Loucy (cell line): ENCODE measurements at regions not wholly inside any gene's neighbourhood (a gene's known extent, or its start where the extent isn't known, plus 50 kb on each side); places are given as distances from the start of the nearest gene placed in this dataset.

ENCODE experiments used
- H2AFZ ChIP-seq: fragments of 200-600 bp; sonication (generic); 2 replicates; pipeline ENCODE4 v1.6.0; 2016; ENCODE audit warnings: antibody characterized with exemption, mild to moderate bottlenecking, low read length, moderate library complexity
- H3F3A ChIP-seq: fragments of 200-600 bp; 2 replicates; pipeline ENCODE4 v1.6.0; 2016; ENCODE audit warnings: antibody characterized with exemption, low read depth, mild to moderate bottlenecking
- H3K27me3 ChIP-seq: fragments of 200-600 bp; sonication (generic); 2 replicates; pipeline ENCODE4 v1.6.1; 2014; ENCODE audit warnings: low read length, mild to moderate bottlenecking; ENCODE audit not compliant: insufficient read depth, poor library complexity, severe bottlenecking
- H3K36me3 ChIP-seq: fragments of 200-600 bp; sonication (generic); 2 replicates; pipeline ENCODE4 v1.6.1; 2016; ENCODE audit warnings: low read length; ENCODE audit not compliant: insufficient read depth
- H3K4me1 ChIP-seq: fragments of 200-600 bp; sonication (generic); 2 replicates; pipeline ENCODE4 v1.5.1; 2014; ENCODE audit warnings: low read length, mild to moderate bottlenecking; ENCODE audit not compliant: insufficient read depth, poor library complexity, severe bottlenecking
- H3K4me2 ChIP-seq: fragments of 200-600 bp; sonication (generic); 2 replicates; pipeline ENCODE4 v1.6.0; 2014; ENCODE audit warnings: antibody characterized with exemption, low read length, low read depth, mild to moderate bottlenecking; ENCODE audit not compliant: poor library complexity, severe bottlenecking
- H3K4me3 ChIP-seq: fragments of 200-600 bp; sonication (generic); 2 replicates; pipeline ENCODE4 v1.5.1; 2014; ENCODE audit warnings: low read length, mild to moderate bottlenecking, mixed read lengths; ENCODE audit not compliant: poor library complexity, severe bottlenecking
- H3K79me2 ChIP-seq: fragments of 200-600 bp; sonication (generic); 2 replicates; pipeline ENCODE4 v1.6.1; 2014; ENCODE audit warnings: low read length; ENCODE audit not compliant: insufficient read depth
- H3K9ac ChIP-seq: fragments of 200-600 bp; sonication (generic); 2 replicates; pipeline ENCODE4 v1.6.0; 2014; ENCODE audit warnings: mild to moderate bottlenecking, low read depth, low read length, moderate library complexity; ENCODE audit not compliant: poor library complexity, severe bottlenecking
- H3K9me2 ChIP-seq: fragments of 200-600 bp; sonication (generic); replicated peaks from 2 replicates; pipeline ENCODE4 v1.6.1; 2016; ENCODE audit warnings: low read depth, low read length, mixed read lengths
- H3K9me3 ChIP-seq: fragments of 200-600 bp; sonication (generic); 2 replicates; pipeline ENCODE4 v1.6.1; 2014; ENCODE audit warnings: mild to moderate bottlenecking, antibody characterized with exemption, low read length, low read depth; ENCODE audit not compliant: insufficient read depth
- H4K20me1 ChIP-seq: fragments of 200-600 bp; sonication (generic); 2 replicates; pipeline ENCODE4 v1.6.0; 2014; ENCODE audit warnings: antibody characterized with exemption, low read length, mild to moderate bottlenecking; ENCODE audit not compliant: insufficient read depth, poor library complexity, severe bottlenecking
- EZH2phosphoT487 ChIP-seq: fragments of 200-600 bp; IDR thresholded peaks from 2 replicates; pipeline ENCODE4 v1.6.1; 2018; ENCODE audit warnings: antibody characterized with exemption, mild to moderate bottlenecking, moderate library complexity, borderline replicate concordance
- TF ChIP-seq, protein P1 (sequence below): fragments of 200-600 bp; sonication (generic); conservative IDR thresholded peaks from 2 replicates; pipeline ENCODE4 v1.5.1; 2014; ENCODE audit warnings: mild to moderate bottlenecking, antibody characterized with exemption, low read length

DNA sequence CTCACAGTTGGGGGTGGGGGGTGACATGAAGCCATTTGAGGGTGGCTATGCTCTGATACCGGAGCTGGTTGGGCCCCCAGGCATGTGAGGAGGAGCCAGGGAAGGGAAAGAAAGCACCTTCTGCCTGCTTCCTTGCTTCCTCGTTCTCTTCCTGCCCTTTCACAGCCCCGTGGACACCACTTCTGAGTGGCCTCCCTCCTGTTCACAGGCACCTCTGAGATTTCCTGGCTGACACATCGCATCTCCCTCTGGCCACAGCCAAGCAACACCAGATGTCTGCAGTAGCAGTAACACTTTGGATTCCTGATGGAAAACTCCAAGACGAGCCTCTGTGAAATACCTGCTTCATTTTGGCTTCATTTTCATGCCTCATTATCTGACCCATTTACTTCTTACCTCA, 64.7 kb upstream of the ST3GAL5 start:
- H3K27me3 ChIP-seq: no peaks in the 10 kb centered on the region
- no peaks in the 10 kb centered on the region for H4K20me1 ChIP-seq
- H3K9me3 ChIP-seq: no peaks in the 10 kb centered on the region
- TF ChIP-seq, protein P1, sequence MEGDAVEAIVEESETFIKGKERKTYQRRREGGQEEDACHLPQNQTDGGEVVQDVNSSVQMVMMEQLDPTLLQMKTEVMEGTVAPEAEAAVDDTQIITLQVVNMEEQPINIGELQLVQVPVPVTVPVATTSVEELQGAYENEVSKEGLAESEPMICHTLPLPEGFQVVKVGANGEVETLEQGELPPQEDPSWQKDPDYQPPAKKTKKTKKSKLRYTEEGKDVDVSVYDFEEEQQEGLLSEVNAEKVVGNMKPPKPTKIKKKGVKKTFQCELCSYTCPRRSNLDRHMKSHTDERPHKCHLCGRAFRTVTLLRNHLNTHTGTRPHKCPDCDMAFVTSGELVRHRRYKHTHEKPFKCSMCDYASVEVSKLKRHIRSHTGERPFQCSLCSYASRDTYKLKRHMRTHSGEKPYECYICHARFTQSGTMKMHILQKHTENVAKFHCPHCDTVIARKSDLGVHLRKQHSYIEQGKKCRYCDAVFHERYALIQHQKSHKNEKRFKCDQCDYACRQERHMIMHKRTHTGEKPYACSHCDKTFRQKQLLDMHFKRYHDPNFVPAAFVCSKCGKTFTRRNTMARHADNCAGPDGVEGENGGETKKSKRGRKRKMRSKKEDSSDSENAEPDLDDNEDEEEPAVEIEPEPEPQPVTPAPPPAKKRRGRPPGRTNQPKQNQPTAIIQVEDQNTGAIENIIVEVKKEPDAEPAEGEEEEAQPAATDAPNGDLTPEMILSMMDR: no peak
- no peak overlapping the region for H2AFZ ChIP-seq
- no peaks in the 10 kb centered on the region for H3K4me1 ChIP-seq
- H3K9me2 ChIP-seq: no peaks in the 10 kb centered on the region
- H3K4me3 ChIP-seq: no peak overlapping the region
- no peaks in the 10 kb centered on the region for H3K79me2 ChIP-seq
- no peak overlapping the region for H3K9ac ChIP-seq
- H3K4me2 ChIP-seq: no peak overlapping the region
- no peaks in the 10 kb centered on the region for H3K36me3 ChIP-seq
- no peaks in the 10 kb centered on the region for H3F3A ChIP-seq

DNA sequence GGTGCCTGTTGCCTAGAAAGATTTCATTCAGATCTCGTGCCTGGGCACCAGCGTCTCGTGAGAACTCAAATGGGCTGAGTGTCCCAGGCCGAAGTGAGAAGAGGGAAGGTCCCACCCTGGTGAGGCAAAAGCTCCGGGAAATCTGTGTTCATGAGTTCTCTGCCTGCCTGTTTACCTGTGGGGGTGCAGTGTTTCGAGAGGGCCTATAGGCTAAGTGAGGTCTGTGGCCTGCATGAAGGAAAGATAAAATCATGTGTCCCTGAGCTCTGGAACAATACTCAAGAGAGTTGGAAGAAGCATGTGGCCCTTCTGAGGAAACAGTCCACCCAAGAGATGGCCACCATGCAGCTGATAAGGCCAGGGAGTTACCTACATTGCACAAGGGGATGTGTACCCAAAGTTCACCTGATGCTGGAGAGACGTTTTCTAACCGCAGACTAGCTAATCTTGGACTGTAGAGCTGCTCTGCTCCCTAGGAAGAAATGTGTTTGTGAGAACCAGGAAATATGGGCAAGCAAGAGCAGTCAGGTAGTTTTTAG, 63.5 kb upstream of the ST3GAL5 start:
- no peaks in the 10 kb centered on the region for H3K4me1 ChIP-seq

GRCh38 chr2:85951351-85952067, 62.7 kb upstream of the ST3GAL5 start:
- Histone ChIP-seq H3K79me2 (no peaks in the 10 kb centered on the region), H4K20me1 (no peaks in the 10 kb centered on the region), H3K9me2 (no peaks in the 10 kb centered on the region), H3K4me1 (no peaks in the 10 kb centered on the region), H2AFZ (no peak overlapping the region), H3K36me3 (no peaks in the 10 kb centered on the region), H3K4me3 (no peak overlapping the region), H3K9me3 (peaks cover 4% of the 10 kb centered on the region; the same call in 1 of the 2 replicates), H3F3A (no peaks in the 10 kb centered on the region), H3K9ac (no peak overlapping the region), H3K4me2 (no peak overlapping the region), H3K27me3 (no peaks in the 10 kb centered on the region)
- TF ChIP-seq, protein P1: no peak
- TF ChIP-seq EZH2phosphoT487: no peak

More for the DNA sequence above, 63.5 kb upstream of the ST3GAL5 start:
- Histone ChIP-seq H3K4me2 (no peak overlapping the region), H3K27me3 (no peaks in the 10 kb centered on the region), H3K9ac (no peak overlapping the region), H4K20me1 (no peaks in the 10 kb centered on the region), H3K79me2 (no peaks in the 10 kb centered on the region), H3K4me3 (no peak overlapping the region), H3K9me2 (no peaks in the 10 kb centered on the region), H3F3A (no peaks in the 10 kb centered on the region), H3K9me3 (peaks cover 4% of the 10 kb centered on the region; the same call in 1 of the 2 replicates), H2AFZ (peak overlapping the region; percentile 59; the same call in 1 of the 2 replicates), H3K36me3 (no peaks in the 10 kb centered on the region)
- TF ChIP-seq, protein P1: no peak
- no peak for TF ChIP-seq EZH2phosphoT487
